ENCODE measurements at regions not wholly inside any gene's neighbourhood (a gene's known extent, or its start where the extent isn't known, plus 50 kb on each side); places are given as distances from the start of the nearest gene placed in this dataset.

DNA sequence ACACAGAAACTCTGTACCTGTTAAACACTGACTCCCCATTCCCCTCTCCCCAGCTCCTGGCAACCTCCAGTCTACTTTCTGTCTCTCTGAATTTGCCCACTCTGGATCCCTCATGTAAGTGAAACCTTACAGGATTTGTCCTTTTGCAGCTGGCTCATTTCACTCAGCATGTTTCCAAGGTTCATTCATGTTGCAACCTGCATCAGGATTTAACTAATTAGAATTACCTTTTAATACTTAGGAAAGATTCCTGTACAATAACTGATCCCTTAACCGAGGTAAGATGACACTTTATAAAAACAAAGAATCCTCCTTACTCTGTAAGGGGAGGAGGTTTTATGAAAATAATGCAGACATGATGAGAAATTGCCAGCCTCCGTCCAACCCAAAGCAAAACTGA is 113.1 kb upstream of the MTHFD1L start:
- Histone ChIP-seq H3K27me3 (ENCODE audit: insufficient read depth, low read depth) (no peaks in the 10 kb centered on the region), H3K4me2 (no peak overlapping the region), H3K27ac (no peak overlapping the region), H3K4me3 (IDR thresholded peaks at IDR 0.05; ENCODE audit: insufficient read depth, low read depth, low read length) (no peak overlapping the region), H3K79me2 (ENCODE audit: insufficient read depth, low read depth) (no peaks in the 10 kb centered on the region), H3K36me3 (ENCODE audit: insufficient read depth) (no peaks in the 10 kb centered on the region), H2AFZ (ENCODE audit: low read depth) (no peak overlapping the region), H4K20me1 (ENCODE audit: insufficient read depth) (no peaks in the 10 kb centered on the region), H3K9ac (no peak overlapping the region), H3K4me1 (ENCODE audit: low read depth, poor library complexity, severe bottlenecking) (no peaks in the 10 kb centered on the region)
- TF ChIP-seq, protein P1, sequence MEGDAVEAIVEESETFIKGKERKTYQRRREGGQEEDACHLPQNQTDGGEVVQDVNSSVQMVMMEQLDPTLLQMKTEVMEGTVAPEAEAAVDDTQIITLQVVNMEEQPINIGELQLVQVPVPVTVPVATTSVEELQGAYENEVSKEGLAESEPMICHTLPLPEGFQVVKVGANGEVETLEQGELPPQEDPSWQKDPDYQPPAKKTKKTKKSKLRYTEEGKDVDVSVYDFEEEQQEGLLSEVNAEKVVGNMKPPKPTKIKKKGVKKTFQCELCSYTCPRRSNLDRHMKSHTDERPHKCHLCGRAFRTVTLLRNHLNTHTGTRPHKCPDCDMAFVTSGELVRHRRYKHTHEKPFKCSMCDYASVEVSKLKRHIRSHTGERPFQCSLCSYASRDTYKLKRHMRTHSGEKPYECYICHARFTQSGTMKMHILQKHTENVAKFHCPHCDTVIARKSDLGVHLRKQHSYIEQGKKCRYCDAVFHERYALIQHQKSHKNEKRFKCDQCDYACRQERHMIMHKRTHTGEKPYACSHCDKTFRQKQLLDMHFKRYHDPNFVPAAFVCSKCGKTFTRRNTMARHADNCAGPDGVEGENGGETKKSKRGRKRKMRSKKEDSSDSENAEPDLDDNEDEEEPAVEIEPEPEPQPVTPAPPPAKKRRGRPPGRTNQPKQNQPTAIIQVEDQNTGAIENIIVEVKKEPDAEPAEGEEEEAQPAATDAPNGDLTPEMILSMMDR (conservative IDR thresholded peaks at IDR 0.05; ENCODE audit: low read depth, low read length), result no peak

DNA sequence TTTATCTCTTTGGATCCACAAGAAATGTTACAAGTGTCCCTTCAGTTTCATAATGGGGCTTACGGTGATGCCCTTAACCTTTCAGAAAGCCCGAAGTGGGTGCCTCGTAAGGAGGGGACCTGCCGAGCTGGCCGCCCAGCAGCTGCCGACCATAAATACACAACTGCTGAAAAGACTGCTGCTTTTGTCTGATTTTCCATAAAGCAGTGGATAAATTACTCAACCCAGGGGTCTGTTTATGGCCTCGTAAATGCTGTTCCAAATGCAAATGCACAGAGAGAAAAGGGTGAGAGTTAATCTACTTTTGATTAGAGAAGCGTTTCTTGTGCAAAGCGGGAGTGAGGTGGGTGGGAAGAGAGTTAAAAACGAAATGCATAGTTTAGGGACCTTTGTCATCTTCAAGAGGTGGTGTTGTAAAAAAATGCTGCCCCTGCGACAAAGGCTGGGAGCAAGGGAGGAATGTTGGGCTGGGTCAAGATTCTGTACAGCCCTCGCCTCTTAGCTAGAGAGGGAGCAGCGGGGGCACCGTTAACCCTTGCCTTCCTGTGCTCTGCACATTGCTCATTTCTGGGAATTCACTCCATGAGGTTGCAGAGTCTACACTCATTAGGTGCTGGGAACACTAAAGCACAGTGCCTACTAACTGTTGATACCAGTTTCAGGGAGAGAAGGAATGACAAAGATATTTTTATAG is 112.0 kb upstream of the MTHFD1L start:
- H3K4me3 ChIP-seq (IDR thresholded peaks at IDR 0.05; ENCODE audit: insufficient read depth, low read depth, low read length), result no peak overlapping the region
- H3K27me3 ChIP-seq (ENCODE audit: insufficient read depth, low read depth), result no peaks in the 10 kb centered on the region
- H3K4me1 ChIP-seq (ENCODE audit: low read depth, poor library complexity, severe bottlenecking), result no peaks in the 10 kb centered on the region
- H4K20me1 ChIP-seq (ENCODE audit: insufficient read depth), result no peaks in the 10 kb centered on the region
- no peak overlapping the region for H2AFZ ChIP-seq (ENCODE audit: low read depth)
- no peak overlapping the region for H3K4me2 ChIP-seq
- H3K9ac ChIP-seq, result no peak overlapping the region
- H3K79me2 ChIP-seq (ENCODE audit: insufficient read depth, low read depth), result no peaks in the 10 kb centered on the region
- no peak overlapping the region for H3K27ac ChIP-seq
- TF ChIP-seq, protein P1 (conservative IDR thresholded peaks at IDR 0.05; ENCODE audit: low read depth, low read length), result no peak
- no peaks in the 10 kb centered on the region for H3K36me3 ChIP-seq (ENCODE audit: insufficient read depth)

DNA sequence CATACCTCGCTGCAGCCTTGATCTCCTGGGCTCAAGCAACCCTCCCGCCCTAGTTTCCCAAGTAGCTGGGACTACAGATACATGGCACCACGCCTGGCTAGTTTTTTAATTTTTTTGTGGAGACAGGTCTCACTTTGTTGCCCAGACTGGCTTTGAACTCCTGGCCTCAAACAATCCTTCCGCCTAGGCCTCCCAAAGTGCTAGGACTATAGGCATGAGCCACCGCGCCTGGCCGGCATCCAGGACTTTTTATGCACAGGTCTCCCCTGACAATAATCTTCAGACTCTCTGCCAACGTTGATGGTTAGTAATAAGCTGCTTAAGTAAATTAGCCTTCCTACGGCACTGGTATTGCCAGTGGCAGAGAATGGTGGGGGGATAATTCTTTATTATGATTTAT is 110.5 kb upstream of the MTHFD1L start:
- no peaks in the 10 kb centered on the region for H3K79me2 ChIP-seq (ENCODE audit: insufficient read depth, low read depth)
- H4K20me1 ChIP-seq (ENCODE audit: insufficient read depth), result no peaks in the 10 kb centered on the region
- no peak overlapping the region for H2AFZ ChIP-seq (ENCODE audit: low read depth)
- no peak overlapping the region for H3K9ac ChIP-seq
- H3K36me3 ChIP-seq (ENCODE audit: insufficient read depth), result no peaks in the 10 kb centered on the region
- no peaks in the 10 kb centered on the region for H3K4me1 ChIP-seq (ENCODE audit: low read depth, poor library complexity, severe bottlenecking)
- TF ChIP-seq, protein P1 (conservative IDR thresholded peaks at IDR 0.05; ENCODE audit: low read depth, low read length), result no peak
- H3K27ac ChIP-seq, result no peak overlapping the region
- no peaks in the 10 kb centered on the region for H3K27me3 ChIP-seq (ENCODE audit: insufficient read depth, low read depth)
- no peak overlapping the region for H3K4me3 ChIP-seq (IDR thresholded peaks at IDR 0.05; ENCODE audit: insufficient read depth, low read depth, low read length)
- H3K4me2 ChIP-seq, result no peak overlapping the region

DNA sequence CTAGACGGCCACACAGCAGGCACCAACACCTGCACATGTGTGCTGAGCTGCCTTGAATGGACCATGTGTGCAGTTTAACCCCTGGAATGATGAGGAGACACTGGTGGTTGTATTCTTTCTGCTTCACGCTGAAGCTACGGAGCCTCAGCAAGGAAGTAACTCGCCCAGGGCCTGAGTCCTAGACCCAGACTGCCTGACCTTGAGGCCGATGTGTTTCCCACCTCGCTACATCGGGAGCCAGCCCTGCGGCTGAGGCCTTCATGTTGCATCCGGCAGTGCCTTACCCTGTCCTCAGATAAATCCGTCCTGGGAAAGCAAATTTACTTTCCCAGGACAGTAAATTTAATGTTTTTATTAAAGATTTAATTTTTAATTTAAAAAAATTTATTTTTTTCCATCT is 110.0 kb upstream of the MTHFD1L start:
- no peak overlapping the region for H3K4me3 ChIP-seq (IDR thresholded peaks at IDR 0.05; ENCODE audit: insufficient read depth, low read depth, low read length)
- no peaks in the 10 kb centered on the region for H3K79me2 ChIP-seq (ENCODE audit: insufficient read depth, low read depth)
- no peak overlapping the region for H3K27ac ChIP-seq
- TF ChIP-seq, protein P1 (conservative IDR thresholded peaks at IDR 0.05; ENCODE audit: low read depth, low read length), result no peak
- no peak overlapping the region for H3K4me2 ChIP-seq
- H4K20me1 ChIP-seq (ENCODE audit: insufficient read depth), result no peaks in the 10 kb centered on the region
- H3K27me3 ChIP-seq (ENCODE audit: insufficient read depth, low read depth), result no peaks in the 10 kb centered on the region
- H3K36me3 ChIP-seq (ENCODE audit: insufficient read depth), result no peaks in the 10 kb centered on the region
- no peak overlapping the region for H3K9ac ChIP-seq
- H2AFZ ChIP-seq (ENCODE audit: low read depth), result no peak overlapping the region
- H3K4me1 ChIP-seq (ENCODE audit: low read depth, poor library complexity, severe bottlenecking), result no peaks in the 10 kb centered on the region

All from KMS-11 (cell line).